SKM-1 treated with dmso at 0.1 percent for 144 hours (cell line): ENCODE measurements at regions not wholly inside any gene's neighbourhood (a gene's known extent, or its start where the extent isn't known, plus 50 kb on each side); places are given as distances from the start of the nearest gene placed in this dataset.

Source experiments
- DNase-seq: peaks from one replicate; lab custom pipeline; 2025; ENCODE audit not compliant: unreplicated experiment; lab: John Stamatoyannopoulos, UW

DNA sequence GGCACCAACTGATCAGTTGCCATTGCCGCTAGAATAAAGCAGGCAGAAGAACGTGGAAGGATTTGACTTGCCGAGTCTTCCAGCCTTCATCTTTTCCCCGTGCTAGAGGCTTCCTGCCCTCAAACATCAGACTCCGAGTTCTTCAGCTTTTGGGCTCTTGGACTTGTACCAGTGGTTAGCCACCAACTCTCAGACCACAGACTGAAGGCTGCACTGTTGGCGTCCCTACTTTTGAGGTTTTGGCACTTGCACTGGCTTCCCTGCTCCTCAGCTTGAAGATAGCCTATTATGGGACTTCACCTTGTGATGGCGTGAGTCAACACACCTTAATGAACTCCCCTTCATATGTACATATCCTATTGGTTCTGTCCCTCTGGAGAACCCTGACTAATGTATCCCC lies 57.3 kb upstream of the KCND2 start:
- no peak for DNase-seq

DNA sequence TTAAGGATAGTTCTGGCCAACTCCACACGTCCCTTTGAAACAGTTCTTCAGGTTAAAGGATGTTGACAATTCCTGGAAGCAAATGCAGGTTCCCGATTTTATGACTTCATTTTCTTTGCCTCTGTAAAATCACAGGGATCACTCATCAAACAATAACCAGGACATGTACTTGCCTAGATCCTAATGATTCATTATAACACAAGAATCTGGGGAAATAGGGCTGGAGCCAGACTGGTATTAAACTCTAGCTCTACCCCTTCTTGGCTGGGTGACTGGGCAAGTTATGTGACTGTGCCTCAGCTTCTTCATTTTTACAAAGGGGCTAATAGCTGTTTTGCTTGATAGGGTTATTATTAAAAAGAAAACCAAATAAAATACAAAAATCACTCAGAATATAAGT lies 56.0 kb upstream of the KCND2 start:
- DNase-seq, result no peak

DNA sequence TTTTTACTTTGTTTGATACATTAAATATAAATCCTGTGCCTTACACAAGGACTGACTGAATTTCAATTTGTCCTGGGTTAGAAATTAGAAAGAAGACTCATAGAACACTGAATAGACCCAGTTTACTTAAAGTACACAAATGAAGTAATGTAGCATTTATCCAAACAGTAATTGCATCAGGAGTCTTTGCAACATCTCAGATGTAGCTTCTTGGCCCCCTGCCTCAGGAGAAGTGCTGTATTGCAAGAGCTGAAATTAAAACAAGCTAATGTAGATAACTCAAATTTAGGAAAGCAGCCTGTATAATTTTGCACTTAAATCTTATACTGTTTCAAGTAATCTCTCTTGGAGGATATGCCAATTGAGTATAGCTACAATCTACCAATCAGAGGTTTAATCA lies 54.3 kb upstream of the KCND2 start:
- DNase-seq, result no peak

DNA sequence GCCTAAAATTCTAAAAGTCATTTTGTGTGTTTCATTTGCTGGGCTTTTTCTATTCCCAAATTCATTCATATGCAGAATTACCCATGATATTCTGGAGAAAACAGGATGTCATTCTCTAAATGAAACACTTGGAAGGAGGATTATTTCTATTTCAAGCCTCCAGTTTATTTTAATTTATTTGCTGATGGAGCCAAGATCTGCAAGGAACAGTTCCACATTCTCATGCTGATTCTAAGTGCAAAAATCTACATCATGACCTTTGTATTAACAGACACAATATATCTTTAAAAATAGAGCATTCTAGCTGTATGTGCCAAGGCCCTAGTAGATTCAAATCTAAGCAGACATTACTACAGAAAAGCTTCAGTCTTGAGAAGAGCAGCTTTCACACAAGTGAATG lies 51.3 kb upstream of the KCND2 start:
- DNase-seq, result no peak
